PFSK-1 (cell line): ENCODE measurements at regions not wholly inside any gene's neighbourhood (a gene's known extent, or its start where the extent isn't known, plus 50 kb on each side); places are given as distances from the start of the nearest gene placed in this dataset.

ENCODE experiments used
- FOXP2 ChIP-seq: optimal IDR thresholded peaks from 2 replicates; pipeline ENCODE3; 2011; ENCODE audit warnings: borderline replicate concordance, control low read depth, inconsistent platforms; ENCODE audit not compliant: insufficient read depth; ENCODE audit errors: extremely low read length, extremely low read depth
- POLR2AphosphoS5 ChIP-seq: IDR thresholded peaks from 2 replicates; pipeline ENCODE4 v1.6.1; 2012; ENCODE audit warnings: low read depth, mild to moderate bottlenecking, control low read depth, low read length, moderate library complexity
- REST ChIP-seq, 2 experiments: IDR thresholded peaks; 2 replicates each; pipeline versions ENCODE4 v1.6.1 to v1.8.0; 2011 to 2012; ENCODE audit warnings: low read depth in 2 of 2, low read length in 2 of 2, control low read depth in 1 of 2, inconsistent platforms in 1 of 2, mild to moderate bottlenecking in 1 of 2, moderate library complexity in 1 of 2; ENCODE audit not compliant: insufficient read depth in 1 of 2
- SIN3A ChIP-seq: IDR thresholded peaks from 2 replicates; pipeline ENCODE4 v1.6.1; 2012; ENCODE audit warnings: mild to moderate bottlenecking, low read length, moderate library complexity, borderline replicate concordance; ENCODE audit not compliant: insufficient read depth
- TAF1 ChIP-seq: IDR thresholded peaks from 2 replicates; pipeline ENCODE4 v1.6.1; 2012; ENCODE audit warnings: low read length, control low read depth, borderline replicate concordance; ENCODE audit not compliant: insufficient read depth

- TF ChIP-seq SIN3A (no peak), REST (IDR thresholded peaks at IDR 0.05; ENCODE audit: insufficient read depth in 1 of 2, low read depth in 2 of 2, low read length in 2 of 2) (no peak), TAF1 (no peak), FOXP2 (no peak), POLR2AphosphoS5 (no peak)
Measured at GRCh38 chr6:154593122-154593521, 82.6 kb upstream of the CNKSR3 start.

GRCh38 chr6:154594496-154595198 is 84.2 kb upstream of the CNKSR3 start:
- TF ChIP-seq TAF1 (no peak), POLR2AphosphoS5 (no peak), REST (IDR thresholded peaks at IDR 0.05; ENCODE audit: insufficient read depth in 1 of 2, low read depth in 2 of 2, low read length in 2 of 2) (no peak), FOXP2 (no peak), SIN3A (no peak)

GRCh38 chr6:154595538-154595937 is 85.1 kb upstream of the CNKSR3 start:
- TF ChIP-seq SIN3A (no peak), REST (IDR thresholded peaks at IDR 0.05; ENCODE audit: insufficient read depth in 1 of 2, low read depth in 2 of 2, low read length in 2 of 2) (no peak)

GRCh38 chr6:154596009-154596408 is 85.5 kb upstream of the CNKSR3 start:
- TF ChIP-seq TAF1 (no peak), FOXP2 (no peak), REST (IDR thresholded peaks at IDR 0.05; ENCODE audit: insufficient read depth in 1 of 2, low read depth in 2 of 2, low read length in 2 of 2) (no peak), POLR2AphosphoS5 (no peak), SIN3A (no peak)

GRCh38 chr6:154596701-154597100 is 86.2 kb upstream of the CNKSR3 start:
- TF ChIP-seq FOXP2 (no peak), REST (IDR thresholded peaks at IDR 0.05; ENCODE audit: insufficient read depth in 1 of 2, low read depth in 2 of 2, low read length in 2 of 2) (no peak), TAF1 (no peak), SIN3A (no peak), POLR2AphosphoS5 (no peak)
